Activated T-cell treated with anti-CD3 and anti-CD28 coated beads, Interleukin-2, amount 50 U/mL, for 4 hours (primary cell): ENCODE measurements at regions not wholly inside any gene's neighbourhood (a gene's known extent, or its start where the extent isn't known, plus 50 kb on each side); places are given as distances from the start of the nearest gene placed in this dataset.

Source experiments
- ATAC-seq, 2 donors: fragments of 200-7000 bp; cut with Tn5 transposase; one replicate each; pipeline ENCODE4 v1.10.0; 2021
- DNase-seq: peaks from one replicate; pipeline ENCODE4 v3.0.0-alpha.2; 2020
- H3K27me3 Mint-ChIP-seq: one replicate; pipeline ENCODE4 v1.8.0; 2021; ENCODE audit warnings: low read depth, mixed read lengths
- H3K36me3 Mint-ChIP-seq: one replicate; pipeline ENCODE4 v1.8.0; 2022; ENCODE audit warnings: mixed read lengths; ENCODE audit not compliant: insufficient read depth
- H3K4me1 Mint-ChIP-seq: one replicate; pipeline ENCODE4 v1.8.0; 2021; ENCODE audit warnings: low read depth, mixed read lengths
- H3K4me3 Mint-ChIP-seq: one replicate; pipeline ENCODE4 v1.8.0; 2021; ENCODE audit warnings: mild to moderate bottlenecking, moderate library complexity, mixed read lengths
- H3K9me3 Mint-ChIP-seq: one replicate; pipeline ENCODE4 v1.8.0; 2021; ENCODE audit warnings: mixed read lengths

- H3K36me3 Mint-ChIP-seq, result no peaks in the 10 kb centered on the region
- ATAC-seq (no peak), DNase-seq (no peak)
- H3K4me1 Mint-ChIP-seq, result peaks cover 24% of the 10 kb centered on the region
- H3K27me3 Mint-ChIP-seq, result no peaks in the 10 kb centered on the region
- no peak overlapping the region for H3K4me3 Mint-ChIP-seq
- no peaks in the 10 kb centered on the region for H3K9me3 Mint-ChIP-seq
Measured at GRCh38 chr4:152245680-152246079, 290.2 kb downstream of the FBXW7 start.

DNA sequence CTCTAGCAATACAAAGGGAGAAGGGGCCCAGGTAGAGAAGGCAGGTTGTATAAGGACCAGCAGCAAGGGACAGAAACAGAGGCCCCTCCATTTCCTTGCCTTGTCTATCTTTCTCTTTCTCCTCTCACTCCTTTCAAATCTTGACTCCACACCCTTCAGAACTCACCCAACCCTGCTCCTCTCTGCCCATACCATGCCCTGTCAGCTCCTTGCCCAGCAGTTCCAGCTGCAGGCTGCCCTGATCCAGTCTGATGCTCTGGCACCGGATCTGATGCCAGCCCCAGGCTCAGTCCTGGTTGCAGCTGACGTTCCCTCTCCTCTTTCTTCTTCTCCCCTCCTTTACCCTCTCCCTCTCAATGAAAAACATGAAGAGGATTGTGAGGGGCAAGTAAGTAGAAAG lies 291.2 kb downstream of the FBXW7 start:
- no peak overlapping the region for H3K4me3 Mint-ChIP-seq
- ATAC-seq, result no peak

GRCh38 chr4:152243896-152244595 lies 291.8 kb downstream of the FBXW7 start:
- no peaks in the 10 kb centered on the region for H3K9me3 Mint-ChIP-seq
- no peaks in the 10 kb centered on the region for H3K36me3 Mint-ChIP-seq
- DNase-seq, result no peak
- H3K4me3 Mint-ChIP-seq, result no peak overlapping the region
- ATAC-seq, result no peak
- no peaks in the 10 kb centered on the region for H3K27me3 Mint-ChIP-seq
- H3K4me1 Mint-ChIP-seq, result peaks cover 24% of the 10 kb centered on the region

More for the DNA sequence above, 291.2 kb downstream of the FBXW7 start:
- Mint-ChIP-seq H3K27me3 (no peaks in the 10 kb centered on the region), H3K9me3 (no peaks in the 10 kb centered on the region), H3K36me3 (no peaks in the 10 kb centered on the region), H3K4me1 (peaks cover 24% of the 10 kb centered on the region)
- no peak for DNase-seq

GRCh38 chr4:152243206-152243605 lies 292.7 kb downstream of the FBXW7 start:
- ATAC-seq (no peak), DNase-seq (no peak)
- no peaks in the 10 kb centered on the region for H3K9me3 Mint-ChIP-seq
- H3K27me3 Mint-ChIP-seq, result no peaks in the 10 kb centered on the region
- H3K4me3 Mint-ChIP-seq, result no peak overlapping the region
- peaks cover 24% of the 10 kb centered on the region for H3K4me1 Mint-ChIP-seq
- no peaks in the 10 kb centered on the region for H3K36me3 Mint-ChIP-seq

DNA sequence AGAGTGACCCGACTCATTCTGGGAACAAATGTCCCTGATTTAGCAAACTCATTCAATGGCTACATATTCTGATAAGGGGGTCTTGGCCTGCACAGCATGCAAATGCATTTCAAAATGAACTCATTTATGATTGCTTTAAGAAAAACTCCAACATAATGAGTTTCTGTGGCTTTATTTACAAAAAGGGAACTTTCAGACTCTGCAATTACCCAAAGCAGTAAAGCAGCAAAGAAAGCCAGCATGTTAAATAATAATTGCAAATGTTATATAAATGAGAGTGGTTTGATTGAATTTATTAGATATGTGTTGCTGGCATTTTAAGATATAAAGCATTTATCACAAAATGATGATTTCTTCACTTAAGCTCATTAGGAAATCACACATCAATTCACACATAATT lies 295.7 kb downstream of the FBXW7 start:
- DNase-seq (no peak), ATAC-seq (no peak)
- Mint-ChIP-seq H3K9me3 (no peaks in the 10 kb centered on the region), H3K27me3 (no peaks in the 10 kb centered on the region), H3K4me3 (no peak overlapping the region), H3K4me1 (peaks cover 15% of the 10 kb centered on the region), H3K36me3 (no peaks in the 10 kb centered on the region)

DNA sequence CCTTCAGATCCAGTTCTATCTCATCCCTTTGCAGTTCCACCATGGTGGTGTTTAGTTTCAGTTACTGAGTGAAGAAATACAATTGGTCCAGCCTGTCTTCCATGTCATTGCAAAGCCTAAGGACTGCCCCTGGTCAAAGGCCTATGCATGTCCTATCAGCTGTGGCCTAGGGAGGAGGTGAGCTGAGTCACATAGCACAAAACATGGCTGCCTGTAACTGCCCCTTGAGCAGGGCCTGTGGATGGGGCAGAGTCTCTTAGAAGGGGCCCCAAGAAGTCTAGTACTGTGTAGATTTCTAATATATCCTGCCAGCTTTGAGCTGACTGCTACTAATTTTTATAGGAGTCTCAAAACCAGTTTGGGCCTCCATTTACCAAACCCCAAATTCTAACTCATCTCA lies 296.7 kb downstream of the FBXW7 start:
- Mint-ChIP-seq H3K36me3 (no peaks in the 10 kb centered on the region), H3K4me3 (no peak overlapping the region), H3K27me3 (no peaks in the 10 kb centered on the region), H3K9me3 (no peaks in the 10 kb centered on the region), H3K4me1 (peaks cover 9% of the 10 kb centered on the region)
- DNase-seq (no peak), ATAC-seq (no peak)

DNA sequence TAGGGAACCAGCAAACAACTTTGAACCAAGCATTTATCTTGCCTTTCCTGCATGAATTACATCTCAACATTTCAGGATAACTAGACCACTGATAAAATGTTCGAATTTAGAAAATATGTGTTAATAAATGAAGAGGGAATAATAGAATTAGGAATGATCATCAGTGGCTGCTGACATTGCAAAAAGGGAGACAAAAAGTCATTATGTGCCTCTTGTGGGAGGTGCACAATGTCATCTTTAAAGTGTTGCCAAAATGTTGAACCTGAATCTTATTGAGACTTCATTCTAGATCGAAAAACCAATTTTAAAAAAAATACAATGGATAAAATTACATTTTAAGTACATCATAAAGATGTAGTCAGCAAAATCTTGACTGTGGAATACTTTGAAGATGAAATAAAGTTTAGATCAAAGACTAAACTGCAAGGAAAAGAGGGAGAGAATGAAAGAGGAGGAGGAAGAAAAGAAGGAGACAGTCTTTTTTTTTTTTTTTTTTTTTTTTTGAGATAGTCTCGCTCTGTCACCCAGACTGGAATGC lies 299.3 kb downstream of the FBXW7 start:
- Mint-ChIP-seq H3K27me3 (no peaks in the 10 kb centered on the region), H3K4me1 (no peaks in the 10 kb centered on the region), H3K9me3 (no peaks in the 10 kb centered on the region), H3K36me3 (no peaks in the 10 kb centered on the region), H3K4me3 (no peak overlapping the region)
- DNase-seq (no peak), ATAC-seq (no peak)

- DNase-seq, result no peak
- no peaks in the 10 kb centered on the region for H3K4me1 Mint-ChIP-seq
- no peaks in the 10 kb centered on the region for H3K9me3 Mint-ChIP-seq
- H3K4me3 Mint-ChIP-seq, result no peak overlapping the region
- ATAC-seq, result no peak
- no peaks in the 10 kb centered on the region for H3K27me3 Mint-ChIP-seq
- H3K36me3 Mint-ChIP-seq, result no peaks in the 10 kb centered on the region
Measured at GRCh38 chr4:152235718-152236117, 300.2 kb downstream of the FBXW7 start.

- no peaks in the 10 kb centered on the region for H3K9me3 Mint-ChIP-seq
- ATAC-seq (no peak), DNase-seq (no peak)
- H3K27me3 Mint-ChIP-seq, result no peaks in the 10 kb centered on the region
- H3K4me1 Mint-ChIP-seq, result no peaks in the 10 kb centered on the region
- H3K4me3 Mint-ChIP-seq, result no peak overlapping the region
- no peaks in the 10 kb centered on the region for H3K36me3 Mint-ChIP-seq
Measured at GRCh38 chr4:152234571-152234970, 301.3 kb downstream of the FBXW7 start.

- Mint-ChIP-seq H3K27me3 (no peaks in the 10 kb centered on the region), H3K4me1 (no peaks in the 10 kb centered on the region), H3K9me3 (no peaks in the 10 kb centered on the region), H3K36me3 (no peaks in the 10 kb centered on the region), H3K4me3 (no peak overlapping the region)
- ATAC-seq (no peak), DNase-seq (no peak)
Measured at GRCh38 chr4:152232271-152232670, 303.6 kb downstream of the FBXW7 start.

DNA sequence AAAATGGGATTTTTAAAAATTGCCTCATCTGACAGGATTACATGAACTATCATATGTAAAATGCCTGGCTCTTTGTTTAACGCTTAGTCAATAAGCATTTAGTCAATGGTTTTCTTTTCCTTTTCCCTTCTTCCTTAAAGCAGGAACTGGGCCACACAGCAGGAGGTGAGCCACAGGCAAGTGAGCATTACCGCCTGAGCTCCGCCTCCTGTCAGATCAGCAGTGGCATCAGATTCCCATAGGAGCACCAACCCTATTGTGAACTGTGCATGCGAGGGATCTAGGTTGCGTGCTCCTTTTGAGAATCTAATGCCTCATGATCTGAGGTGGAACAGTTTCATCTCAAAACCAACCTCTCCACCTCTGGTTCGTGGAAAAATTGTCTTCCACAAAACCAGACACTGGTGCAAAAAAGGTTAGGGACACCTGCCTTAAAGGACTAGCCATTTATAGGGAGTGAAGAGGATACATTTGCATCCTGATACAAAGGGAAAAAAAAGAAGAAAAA lies 306.1 kb downstream of the FBXW7 start:
- DNase-seq (no peak), ATAC-seq (no peak)
- Mint-ChIP-seq H3K27me3 (no peaks in the 10 kb centered on the region), H3K9me3 (no peaks in the 10 kb centered on the region), H3K4me1 (no peaks in the 10 kb centered on the region), H3K4me3 (no peak overlapping the region), H3K36me3 (no peaks in the 10 kb centered on the region)

GRCh38 chr4:152225680-152226079 lies 310.2 kb downstream of the FBXW7 start:
- DNase-seq (no peak), ATAC-seq (no peak)
- no peaks in the 10 kb centered on the region for H3K27me3 Mint-ChIP-seq
- H3K4me1 Mint-ChIP-seq, result peaks cover 9% of the 10 kb centered on the region
- H3K9me3 Mint-ChIP-seq, result no peaks in the 10 kb centered on the region
- H3K4me3 Mint-ChIP-seq, result no peak overlapping the region
- no peaks in the 10 kb centered on the region for H3K36me3 Mint-ChIP-seq

DNA sequence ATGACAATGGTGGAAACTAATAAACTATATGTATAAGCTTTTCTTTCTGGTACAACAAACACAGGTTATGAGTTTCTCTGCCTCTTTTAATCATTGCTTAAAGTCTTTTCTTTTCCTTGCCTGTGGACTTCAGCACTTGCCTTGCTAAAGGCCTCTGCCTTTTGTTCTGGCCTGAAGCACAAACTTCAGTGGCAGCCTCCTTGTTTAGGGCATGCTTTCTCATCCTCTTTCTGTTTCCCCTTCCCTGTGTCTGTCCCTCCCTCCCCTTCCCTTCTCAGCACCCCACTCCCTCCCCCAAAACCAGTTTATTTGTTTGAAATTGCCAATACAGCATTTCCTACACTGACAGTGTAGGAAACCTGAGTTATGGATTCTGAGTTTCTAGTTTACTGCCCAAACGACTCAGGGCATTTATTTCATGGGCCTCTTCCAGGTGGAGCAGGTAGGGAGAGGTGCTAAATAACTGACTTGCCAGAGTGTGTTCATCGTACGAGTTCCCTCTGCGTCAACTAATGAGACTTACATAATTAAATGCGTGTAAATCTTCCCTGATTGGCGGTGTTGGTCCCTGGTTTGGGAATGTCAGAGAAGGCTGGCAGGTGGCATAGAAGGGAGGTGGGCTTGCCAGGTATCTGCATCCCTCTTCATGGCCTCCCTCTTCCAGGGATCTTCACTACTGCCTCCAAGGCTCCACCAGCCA lies 311.0 kb downstream of the FBXW7 start:
- Mint-ChIP-seq H3K27me3 (no peaks in the 10 kb centered on the region), H3K9me3 (no peaks in the 10 kb centered on the region), H3K36me3 (no peaks in the 10 kb centered on the region), H3K4me1 (peaks cover 15% of the 10 kb centered on the region), H3K4me3 (no peak overlapping the region)
- ATAC-seq, result no peak
- DNase-seq, result no peak

DNA sequence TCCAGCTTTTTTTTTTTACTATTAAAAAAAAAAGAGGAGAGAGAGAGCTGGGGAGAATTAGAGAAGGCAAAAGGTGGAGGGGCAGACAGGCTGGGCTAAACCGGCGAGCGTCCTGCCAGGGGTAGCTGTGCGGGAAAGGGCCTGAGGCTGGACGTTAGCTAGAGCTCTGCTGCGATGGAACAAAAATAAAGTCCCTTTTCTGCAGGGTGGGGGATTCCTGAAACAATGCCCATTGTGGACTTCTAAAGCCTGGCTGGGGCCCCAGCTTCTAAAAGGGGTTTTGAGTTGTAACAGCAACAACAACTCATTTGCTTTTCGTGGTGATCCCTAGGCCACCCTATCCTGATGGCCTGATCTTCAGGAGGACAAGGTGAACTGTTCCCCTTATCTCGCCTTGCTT lies 311.7 kb downstream of the FBXW7 start:
- no peaks in the 10 kb centered on the region for H3K36me3 Mint-ChIP-seq
- no peak overlapping the region for H3K4me3 Mint-ChIP-seq
- H3K27me3 Mint-ChIP-seq, result no peaks in the 10 kb centered on the region
- no peak for ATAC-seq
- no peak for DNase-seq
- H3K9me3 Mint-ChIP-seq, result no peaks in the 10 kb centered on the region
- peaks cover 15% of the 10 kb centered on the region for H3K4me1 Mint-ChIP-seq

DNA sequence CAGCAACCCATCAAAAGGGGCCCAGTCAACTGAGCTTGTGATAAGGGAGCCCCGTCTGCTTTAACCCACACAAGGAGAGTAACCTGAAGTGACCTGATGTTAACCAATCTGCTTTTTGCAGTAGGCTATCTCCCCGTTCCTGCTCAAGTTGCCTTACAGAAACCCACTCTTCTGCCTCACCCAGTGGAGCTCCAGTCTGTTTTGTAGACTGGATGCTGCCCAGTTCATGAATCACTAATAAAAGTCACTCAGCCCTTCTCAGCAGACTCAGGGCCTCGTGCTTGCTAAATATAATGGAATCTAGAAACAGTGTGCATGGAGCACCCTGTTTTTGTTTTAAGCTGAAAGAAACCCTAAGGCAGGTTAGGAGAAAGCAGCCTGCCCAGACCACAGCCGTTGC lies 312.3 kb downstream of the FBXW7 start:
- Mint-ChIP-seq H3K9me3 (no peaks in the 10 kb centered on the region), H3K4me3 (no peak overlapping the region), H3K4me1 (peaks cover 18% of the 10 kb centered on the region), H3K27me3 (no peaks in the 10 kb centered on the region), H3K36me3 (no peaks in the 10 kb centered on the region)
- ATAC-seq (no peak), DNase-seq (no peak)
